ENCODE measurements at regions not wholly inside any gene's neighbourhood (a gene's known extent, or its start where the extent isn't known, plus 50 kb on each side); places are given as distances from the start of the nearest gene placed in this dataset.
A peak's percentile ranks its signal among the peaks of the same experiment; 100 is the strongest.

GRCh38 chr14:26395726-26396125 is 202.1 kb downstream of the NOVA1 start:
- Histone ChIP-seq H3K4me1 (peaks cover 0 to 28% (median 26%) of the 10 kb centered on the region in 4 donors), H3K36me3 (no peaks in the 10 kb centered on the region), H3K4me3 (no peak overlapping the region), H3K27ac (replicated peaks in 1 of 4) (no peak overlapping the region), H3K27me3 (no peaks in the 10 kb centered on the region), H3K9me3 (no peaks in the 10 kb centered on the region)
- 42% methylated on average over 1 of the region's 1 CpG for WGBS
- TF ChIP-seq EP300 (IDR thresholded peaks at IDR 0.05) (no peak), POLR2A (IDR thresholded peaks at IDR 0.05; ENCODE audit: low read depth) (no peak)
- intact Hi-C loops (cut with DNase I) = loop anchor here (2.0 to 10.0 kb wide), 3 partner anchors 209 to 589 kb away; no protein-coding TSS in a partner anchor
- DNase-seq (ENCODE audit: extremely low spot score) = no peak

DNA sequence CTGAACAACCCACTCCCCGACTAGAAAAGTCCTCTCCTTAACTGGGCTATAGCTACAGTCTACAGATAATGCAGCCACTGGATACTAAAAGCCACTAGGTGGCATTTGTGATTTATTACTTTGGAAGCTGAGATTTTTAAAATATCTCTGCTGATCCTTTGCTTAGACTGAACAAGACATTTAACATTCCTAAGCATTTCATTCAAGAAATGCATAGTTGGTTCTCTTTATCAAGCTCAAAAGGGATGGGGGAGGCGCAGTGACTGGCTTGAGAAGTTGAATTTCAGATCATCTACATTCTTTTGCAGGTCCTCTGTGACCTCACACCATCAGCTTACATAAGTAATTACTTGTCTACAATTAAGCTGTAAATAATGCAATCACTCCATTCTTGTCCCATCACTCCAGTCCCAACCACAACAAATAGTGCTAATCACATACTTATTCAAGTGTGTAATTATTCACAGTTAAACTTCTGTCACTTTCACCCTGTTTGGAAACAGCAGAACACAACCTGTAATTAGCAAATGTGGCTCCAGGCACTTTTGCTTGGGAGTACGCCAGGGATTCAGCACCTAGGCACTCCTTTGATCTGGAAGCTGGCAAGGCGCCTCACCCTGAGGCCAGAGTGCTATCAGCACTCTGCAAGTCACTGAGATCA is 203.6 kb downstream of the NOVA1 start:
- Histone ChIP-seq H3K4me1 (peaks cover 0 to 28% (median 26%) of the 10 kb centered on the region in 4 donors), H3K27ac (replicated peaks in 1 of 4) (no peak overlapping the region), H3K9me3 (no peaks in the 10 kb centered on the region), H3K27me3 (no peaks in the 10 kb centered on the region), H3K4me3 (no peak overlapping the region), H3K36me3 (no peaks in the 10 kb centered on the region)
- WGBS = 50% methylated on average over 4 of the region's 4 CpGs
- intact Hi-C loops (cut with DNase I) = loop anchor here (2.0 to 10.0 kb wide), 3 partner anchors 211 to 591 kb away; no protein-coding TSS in a partner anchor
- TF ChIP-seq, protein P1, sequence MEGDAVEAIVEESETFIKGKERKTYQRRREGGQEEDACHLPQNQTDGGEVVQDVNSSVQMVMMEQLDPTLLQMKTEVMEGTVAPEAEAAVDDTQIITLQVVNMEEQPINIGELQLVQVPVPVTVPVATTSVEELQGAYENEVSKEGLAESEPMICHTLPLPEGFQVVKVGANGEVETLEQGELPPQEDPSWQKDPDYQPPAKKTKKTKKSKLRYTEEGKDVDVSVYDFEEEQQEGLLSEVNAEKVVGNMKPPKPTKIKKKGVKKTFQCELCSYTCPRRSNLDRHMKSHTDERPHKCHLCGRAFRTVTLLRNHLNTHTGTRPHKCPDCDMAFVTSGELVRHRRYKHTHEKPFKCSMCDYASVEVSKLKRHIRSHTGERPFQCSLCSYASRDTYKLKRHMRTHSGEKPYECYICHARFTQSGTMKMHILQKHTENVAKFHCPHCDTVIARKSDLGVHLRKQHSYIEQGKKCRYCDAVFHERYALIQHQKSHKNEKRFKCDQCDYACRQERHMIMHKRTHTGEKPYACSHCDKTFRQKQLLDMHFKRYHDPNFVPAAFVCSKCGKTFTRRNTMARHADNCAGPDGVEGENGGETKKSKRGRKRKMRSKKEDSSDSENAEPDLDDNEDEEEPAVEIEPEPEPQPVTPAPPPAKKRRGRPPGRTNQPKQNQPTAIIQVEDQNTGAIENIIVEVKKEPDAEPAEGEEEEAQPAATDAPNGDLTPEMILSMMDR (IDR thresholded peaks at IDR 0.05) = peak; percentile 38 to 60 (median 45)
- no peak for TF ChIP-seq EP300 (IDR thresholded peaks at IDR 0.05)
- no peak for DNase-seq (ENCODE audit: extremely low spot score)

DNA sequence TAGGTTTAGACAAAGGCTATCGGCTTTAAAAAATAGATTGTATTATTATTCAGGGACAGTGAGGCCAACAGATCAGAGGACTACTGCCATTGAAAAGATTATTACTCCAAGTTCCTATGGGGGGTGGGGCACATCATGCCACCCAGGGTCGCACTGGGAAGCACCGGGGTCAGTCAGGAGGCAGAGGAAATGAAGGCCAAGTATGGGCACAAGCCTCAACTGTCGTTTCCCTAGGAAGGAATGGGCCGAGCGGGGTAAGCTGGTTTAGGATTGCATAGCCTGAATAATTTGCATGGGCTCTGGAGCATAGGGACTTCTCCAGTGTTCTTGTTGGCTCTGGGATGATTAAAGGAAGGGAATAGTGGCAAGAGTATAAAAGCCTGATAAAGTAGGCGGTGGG is 205.3 kb downstream of the NOVA1 start:
- WGBS = 72% methylated on average over 7 of the region's 7 CpGs
- no peak overlapping the region for H3K4me3 ChIP-seq

DNA sequence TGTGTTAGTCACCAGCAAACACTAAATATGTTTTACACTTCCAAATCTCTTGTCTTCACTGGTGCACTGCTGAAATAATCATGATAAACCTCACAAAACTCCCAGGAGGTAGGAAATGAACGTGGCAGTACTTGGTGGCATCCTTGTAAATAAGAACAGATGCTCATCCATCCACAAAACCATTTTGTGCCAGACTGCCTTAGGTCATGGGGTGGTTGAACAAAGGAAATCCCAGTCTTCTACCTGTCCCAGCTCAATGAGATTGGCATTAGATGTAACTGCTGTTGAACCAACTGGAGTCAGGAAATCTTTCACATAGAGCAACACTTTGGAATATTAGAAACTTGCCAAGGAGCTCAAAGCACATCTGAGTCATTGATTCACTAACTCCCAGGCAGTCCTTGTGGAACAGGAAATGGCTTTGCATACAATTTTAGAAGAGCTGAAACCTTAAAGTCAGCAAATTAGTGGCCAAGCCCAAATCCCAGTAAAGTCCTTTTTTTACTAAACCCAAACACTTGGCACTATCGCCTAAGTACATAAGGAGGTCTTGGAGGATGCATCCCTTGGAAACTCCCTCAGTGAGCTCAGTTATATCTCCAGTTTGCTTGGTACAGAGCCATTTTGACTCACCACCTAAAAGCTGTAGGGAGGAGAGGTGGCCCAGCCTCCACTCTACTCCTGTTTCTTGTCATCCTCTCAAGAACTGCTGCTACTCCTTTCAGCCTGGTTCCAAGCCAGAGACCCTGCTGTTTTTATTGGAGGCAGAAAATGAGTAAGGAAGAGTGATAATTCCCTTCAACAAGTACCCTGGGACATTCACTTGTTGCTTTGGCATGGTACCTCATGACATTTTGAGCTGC is 208.0 kb downstream of the NOVA1 start:
- no peak for DNase-seq (ENCODE audit: extremely low spot score)
- peaks cover 0 to 13% (median 12%) of the 10 kb centered on the region in 4 donors for H3K4me1 ChIP-seq
- TF ChIP-seq POLR2A (IDR thresholded peaks at IDR 0.05; ENCODE audit: low read depth) (no peak), POLR2AphosphoS5 (IDR thresholded peaks at IDR 0.05) (no peak), EP300 (IDR thresholded peaks at IDR 0.05) (no peak)
- TF ChIP-seq, protein P1 (IDR thresholded peaks at IDR 0.05) = no peak
- intact Hi-C loops (cut with DNase I) = loop anchor here (10.0 kb wide), 1 partner anchor 215 kb away; no protein-coding TSS in a partner anchor
- no peaks in the 10 kb centered on the region for H3K27me3 ChIP-seq
- H3K27ac ChIP-seq (replicated peaks in 1 of 4) = no peak overlapping the region
- H3K36me3 ChIP-seq = no peaks in the 10 kb centered on the region
- no peak overlapping the region for H3K4me3 ChIP-seq
- H3K9me3 ChIP-seq = no peaks in the 10 kb centered on the region
- WGBS = 57% methylated on average over 2 of the region's 2 CpGs

More for the DNA sequence above, 205.3 kb downstream of the NOVA1 start:
- Histone ChIP-seq H3K27me3 (no peaks in the 10 kb centered on the region), H3K27ac (replicated peaks in 1 of 4) (no peak overlapping the region), H3K9me3 (no peaks in the 10 kb centered on the region), H3K4me1 (peaks cover 0 to 28% (median 26%) of the 10 kb centered on the region in 4 donors), H3K36me3 (no peaks in the 10 kb centered on the region)
- intact Hi-C loops (cut with DNase I) = loop anchor here (10.0 kb wide), 1 partner anchor 212 kb away; no protein-coding TSS in a partner anchor
- TF ChIP-seq POLR2A (IDR thresholded peaks at IDR 0.05; ENCODE audit: low read depth) = no peak
- no peak for TF ChIP-seq POLR2AphosphoS5 (IDR thresholded peaks at IDR 0.05)
- TF ChIP-seq, protein P1 (IDR thresholded peaks at IDR 0.05) = no peak
- TF ChIP-seq EP300 (IDR thresholded peaks at IDR 0.05) = no peak
- DNase-seq (ENCODE audit: extremely low spot score) = no peak

GRCh38 chr14:26385310-26385709 is 212.5 kb downstream of the NOVA1 start:
- DNase-seq (ENCODE audit: extremely low spot score) = no peak
- TF ChIP-seq, protein P1 (IDR thresholded peaks at IDR 0.05) = no peak
- TF ChIP-seq EP300 (IDR thresholded peaks at IDR 0.05) (no peak), POLR2A (IDR thresholded peaks at IDR 0.05; ENCODE audit: low read depth) (no peak), POLR2AphosphoS5 (IDR thresholded peaks at IDR 0.05) (no peak)
- H3K27ac ChIP-seq (replicated peaks in 1 of 4) = no peak overlapping the region
- no peaks in the 10 kb centered on the region for H3K36me3 ChIP-seq
- intact Hi-C loops (cut with DNase I) = no loop called here
- no peaks in the 10 kb centered on the region for H3K27me3 ChIP-seq
- H3K9me3 ChIP-seq = no peaks in the 10 kb centered on the region
- 79% methylated on average over 3 of the region's 3 CpGs for WGBS
- no peak overlapping the region for H3K4me3 ChIP-seq
- no peaks in the 10 kb centered on the region for H3K4me1 ChIP-seq

All from esophagus muscularis mucosa (tissue), 4 donors.